GM21825 (cell line): ENCODE measurements at regions not wholly inside any gene's neighbourhood (a gene's known extent, or its start where the extent isn't known, plus 50 kb on each side); places are given as distances from the start of the nearest gene placed in this dataset.
"Not testable (repeated sequence)": the region's sequence is repeated elsewhere in the genome, so short reads cannot be mapped to it uniquely, and the experiment has no call there.

ENCODE experiments used
- ATAC-seq: cut with Tn5 transposase; IDR thresholded peaks from one replicate; pipeline ENCODE4 v1.9.1; 2021; ENCODE audit warnings: mild to moderate bottlenecking, moderate library complexity; ENCODE audit not compliant: unreplicated experiment

DNA sequence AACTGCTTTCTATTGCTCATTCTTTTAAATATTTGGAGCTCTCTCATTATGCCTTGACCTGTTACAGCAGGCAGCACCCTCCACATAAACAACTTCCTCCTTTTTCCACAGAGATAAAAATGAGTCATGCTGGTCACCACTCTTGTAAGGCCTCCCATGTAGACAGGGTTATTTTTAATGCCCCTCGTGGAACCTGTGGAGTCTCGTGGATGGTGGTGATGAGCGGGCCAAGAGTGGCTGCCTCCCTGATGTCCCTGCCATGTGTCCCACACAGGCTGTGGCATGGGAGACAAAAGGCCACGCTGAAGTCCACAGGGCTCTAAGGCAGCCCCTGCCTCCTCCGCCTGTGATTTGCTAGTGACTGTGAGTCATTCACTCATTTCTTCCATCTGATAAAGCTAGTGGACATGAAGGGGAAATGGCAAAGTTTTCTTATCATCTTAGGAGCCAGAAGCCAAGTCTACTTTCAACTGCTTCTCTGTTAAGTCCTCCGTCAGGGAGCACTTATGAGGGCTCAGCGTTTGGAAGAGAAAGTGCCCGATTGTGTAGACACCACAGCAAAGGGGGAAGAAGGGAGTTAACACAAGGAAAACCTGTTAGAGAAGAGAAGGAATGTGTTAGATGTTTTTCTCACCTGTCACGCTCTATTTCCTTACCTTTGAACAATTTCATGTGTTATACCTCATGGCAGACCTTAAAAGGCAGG, 121.6 kb upstream of the FAT1 start:
- no peak for ATAC-seq

DNA sequence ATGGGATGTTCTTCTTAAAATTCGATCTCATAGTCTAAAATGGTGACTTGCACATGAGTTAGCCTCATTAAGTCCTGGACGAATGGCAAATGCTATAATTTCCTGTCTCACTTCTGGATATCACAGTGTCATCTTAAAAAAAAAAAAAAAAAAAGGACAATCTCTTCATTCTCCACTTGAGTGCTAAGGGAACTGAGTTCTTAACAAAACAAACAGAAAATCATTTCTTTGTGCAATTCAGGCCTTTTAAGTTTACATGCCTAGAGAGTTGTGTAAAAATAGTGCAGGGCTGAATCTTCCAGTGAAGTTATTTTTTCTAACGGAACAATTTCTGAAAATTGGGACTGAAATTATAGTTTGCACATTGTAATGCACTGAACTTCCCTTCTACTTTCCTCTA, 122.8 kb upstream of the FAT1 start:
- ATAC-seq: no peak

DNA sequence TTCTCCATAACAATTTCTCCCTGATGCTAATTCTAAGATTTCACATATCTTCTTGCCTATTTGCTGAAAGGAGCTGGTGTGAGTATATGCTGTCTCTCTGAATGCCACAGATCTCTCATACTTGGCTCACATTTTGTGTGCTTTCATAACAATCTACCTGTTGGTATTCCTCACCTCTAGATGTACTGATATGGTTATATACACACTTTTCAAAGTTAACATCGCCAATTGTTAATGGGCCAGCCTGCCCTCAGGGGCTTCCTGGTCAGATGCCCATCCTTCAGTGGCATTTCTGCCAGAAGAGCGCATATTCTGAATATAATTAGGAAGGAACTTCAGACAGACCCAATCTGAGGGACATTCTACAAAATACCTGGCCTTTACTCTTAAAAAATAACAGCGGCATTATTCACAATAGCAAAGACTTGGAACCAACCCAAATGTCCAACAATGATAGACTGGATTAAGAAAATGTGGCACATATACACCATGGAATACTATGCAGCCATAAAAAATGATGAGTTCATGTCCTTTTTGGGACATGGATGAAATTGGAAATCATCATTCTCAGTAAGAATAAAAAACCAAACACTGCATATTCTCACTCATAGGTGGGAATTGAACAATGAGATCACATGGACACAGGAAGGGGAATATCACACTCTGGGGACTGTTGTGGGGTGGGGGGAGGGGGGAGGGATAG, 123.9 kb upstream of the FAT1 start:
- ATAC-seq: not testable (repeated sequence)

DNA sequence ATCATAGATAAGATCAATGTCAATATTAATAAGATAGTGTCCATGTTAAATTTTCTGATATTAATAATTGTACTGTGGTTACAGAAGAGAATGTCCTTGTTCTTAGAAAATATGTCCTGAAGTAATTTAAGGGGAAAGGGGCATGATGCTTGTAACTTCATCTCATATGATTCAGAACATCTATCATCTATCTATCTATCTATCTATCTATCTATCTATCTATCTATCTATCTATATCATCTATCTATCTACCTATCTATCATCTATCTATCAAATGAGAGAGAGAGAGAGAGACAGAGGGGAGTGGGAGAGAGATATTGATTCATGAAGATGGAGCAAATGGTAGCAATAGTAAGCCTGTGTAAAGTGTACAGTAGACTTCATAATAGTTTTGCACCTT, 124.8 kb upstream of the FAT1 start:
- no peak for ATAC-seq

DNA sequence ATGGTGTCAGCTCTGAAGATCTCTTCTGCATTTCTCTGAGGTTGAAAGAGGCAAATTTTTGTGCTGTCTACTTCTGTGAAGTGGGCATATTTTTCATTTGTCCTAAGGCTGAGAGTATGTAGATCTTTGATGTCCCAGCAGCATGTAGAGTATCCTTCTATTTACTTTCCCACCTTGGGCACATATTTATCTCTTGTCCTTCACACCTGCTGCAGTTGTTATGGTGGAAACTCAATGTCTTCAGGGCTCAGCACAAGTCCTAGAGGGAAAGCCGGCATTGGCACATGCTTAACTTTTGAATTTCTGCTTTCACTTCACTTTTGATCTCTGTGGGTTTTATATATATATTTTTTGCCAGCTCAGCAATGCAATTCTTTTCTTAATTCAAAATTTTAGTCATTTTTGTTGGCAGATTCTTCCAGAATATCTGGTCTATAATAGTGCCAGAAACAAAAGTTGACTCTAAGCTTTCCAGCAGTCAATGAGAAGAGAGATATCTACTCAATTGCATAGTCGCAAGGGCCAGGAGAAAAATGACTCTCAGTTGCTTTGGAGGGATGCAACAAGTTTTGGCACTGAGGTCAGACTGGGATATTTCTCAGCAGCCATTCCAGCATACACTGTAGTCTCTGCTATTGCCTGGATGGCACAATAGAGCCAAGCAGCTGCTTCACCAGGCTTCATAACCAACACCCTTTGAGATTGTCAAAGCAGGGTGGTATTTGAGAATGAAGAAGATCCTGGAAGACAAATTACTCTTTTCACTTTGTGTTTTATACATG, 127.8 kb upstream of the FAT1 start:
- no peak for ATAC-seq

GRCh38 chr4:186852073-186852420, 128.4 kb upstream of the FAT1 start:
- ATAC-seq: no peak

GRCh38 chr4:186852964-186853391, 129.3 kb upstream of the FAT1 start:
- peak; percentile 81 for ATAC-seq

GRCh38 chr4:186854256-186854655, 130.6 kb upstream of the FAT1 start:
- no peak for ATAC-seq

GRCh38 chr4:186855111-186855510, 131.5 kb upstream of the FAT1 start:
- ATAC-seq: no peak

DNA sequence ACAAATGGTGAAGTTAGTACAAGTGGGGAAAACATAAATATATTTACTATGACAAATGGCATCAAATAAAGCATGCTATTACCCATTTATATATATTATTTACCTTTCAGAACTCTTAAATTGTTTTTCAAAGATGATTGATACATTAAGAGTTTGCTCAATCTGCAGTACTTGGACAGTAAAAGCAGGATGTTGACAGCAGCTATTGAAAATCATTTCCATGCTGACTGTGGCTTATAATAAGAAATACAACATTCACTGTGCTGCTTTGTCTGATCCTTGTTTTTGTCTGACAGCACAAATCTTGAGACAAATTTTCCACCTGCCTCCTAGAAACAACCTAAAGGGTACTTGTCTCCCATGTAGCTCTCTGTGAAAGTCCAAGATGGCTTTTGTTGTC, 134.1 kb upstream of the FAT1 start:
- ATAC-seq: no peak

- ATAC-seq: no peak
Measured at GRCh38 chr4:186858355-186858754, 134.7 kb upstream of the FAT1 start.

- ATAC-seq: no peak
Measured at GRCh38 chr4:186859420-186859819, 135.8 kb upstream of the FAT1 start.

DNA sequence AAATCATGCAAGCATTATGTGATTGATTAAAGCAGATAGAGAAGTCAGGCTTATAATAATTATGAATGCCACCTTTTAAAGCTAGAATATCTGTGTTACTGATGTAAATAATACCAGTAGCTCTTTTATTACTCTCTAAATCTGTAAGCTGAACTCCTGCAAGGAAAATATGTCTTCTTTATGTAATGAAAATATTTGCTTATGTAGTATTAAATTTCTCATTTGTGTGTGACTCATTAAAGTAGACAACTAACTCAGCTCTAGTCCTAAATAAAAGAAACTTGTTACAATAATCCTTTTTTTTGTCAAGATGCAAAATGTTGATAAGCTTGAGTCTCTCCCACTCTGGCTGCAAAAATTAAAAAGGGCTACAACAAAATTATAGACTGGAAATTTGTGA, 137.7 kb upstream of the FAT1 start:
- ATAC-seq: no peak

- no peak for ATAC-seq
Measured at GRCh38 chr4:186871856-186872255, 148.2 kb upstream of the FAT1 start.

DNA sequence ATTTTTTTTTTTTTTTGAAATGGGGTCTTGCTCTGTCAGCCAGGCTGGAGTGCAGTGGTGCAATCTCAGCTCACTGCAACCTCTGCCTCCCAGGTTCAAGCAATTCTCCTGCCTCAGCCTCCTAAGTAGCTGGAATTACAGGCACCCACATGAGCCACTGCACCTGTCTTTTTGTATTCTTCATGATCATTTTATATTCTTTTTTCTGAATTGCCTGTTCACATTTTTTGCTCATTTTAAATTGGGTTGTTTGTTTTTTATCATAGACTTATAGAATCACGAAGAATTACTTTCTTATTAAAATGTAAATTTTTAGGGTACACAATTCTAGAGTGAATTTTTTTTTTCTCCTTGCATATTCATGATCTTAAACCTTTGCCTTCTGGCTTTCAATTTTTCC, 149.4 kb upstream of the FAT1 start:
- not testable (repeated sequence) for ATAC-seq

DNA sequence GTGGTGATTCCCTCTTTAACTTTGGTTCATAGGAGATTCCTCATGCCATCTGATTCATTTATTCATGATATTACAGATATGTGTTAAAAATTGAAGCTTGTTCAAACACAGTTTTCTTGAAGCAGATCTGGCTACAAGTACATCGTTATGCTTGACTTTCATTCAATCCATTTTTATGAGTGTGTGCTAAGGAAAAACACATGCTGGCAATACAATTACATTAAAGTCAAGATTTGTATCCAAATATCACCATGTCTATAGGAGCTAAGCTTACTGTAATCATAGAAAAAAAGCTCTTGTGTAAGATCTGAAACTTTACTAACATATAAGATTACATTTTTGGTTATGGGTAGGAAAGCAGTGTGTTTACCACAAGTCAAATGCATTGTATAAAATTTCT, 151.8 kb upstream of the FAT1 start:
- no peak for ATAC-seq

DNA sequence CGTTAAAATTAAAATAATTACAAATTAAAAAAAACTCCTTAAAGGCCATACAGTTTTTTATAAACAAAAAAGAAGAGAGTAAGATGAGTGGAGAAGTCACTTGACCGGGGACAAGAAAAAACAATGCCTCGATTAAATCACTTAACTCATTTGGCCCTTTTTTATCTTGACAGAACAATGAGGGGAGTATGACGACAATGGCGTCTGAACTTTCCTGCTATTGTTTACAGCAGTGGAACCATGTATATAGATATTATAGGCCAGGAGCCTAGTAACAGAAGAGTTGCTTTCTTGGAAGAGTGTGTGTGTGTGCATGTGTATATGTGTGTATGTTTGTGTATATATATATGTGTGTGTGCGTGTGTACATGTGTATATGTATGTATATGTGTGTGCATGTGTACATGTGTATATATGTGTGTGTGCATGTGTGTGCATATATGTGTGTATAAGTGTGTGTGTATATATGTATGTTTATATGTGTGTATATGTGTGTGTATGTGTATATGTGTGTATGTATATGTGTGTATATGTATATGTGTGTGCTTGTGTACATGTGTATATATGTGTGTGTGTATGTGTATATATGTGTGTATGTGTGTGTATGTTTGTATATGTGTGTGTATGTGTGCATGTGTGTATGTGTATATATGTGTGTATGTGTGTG, 153.4 kb upstream of the FAT1 start:
- ATAC-seq: no peak

GRCh38 chr4:186878203-186878776, 154.6 kb upstream of the FAT1 start:
- no peak for ATAC-seq

DNA sequence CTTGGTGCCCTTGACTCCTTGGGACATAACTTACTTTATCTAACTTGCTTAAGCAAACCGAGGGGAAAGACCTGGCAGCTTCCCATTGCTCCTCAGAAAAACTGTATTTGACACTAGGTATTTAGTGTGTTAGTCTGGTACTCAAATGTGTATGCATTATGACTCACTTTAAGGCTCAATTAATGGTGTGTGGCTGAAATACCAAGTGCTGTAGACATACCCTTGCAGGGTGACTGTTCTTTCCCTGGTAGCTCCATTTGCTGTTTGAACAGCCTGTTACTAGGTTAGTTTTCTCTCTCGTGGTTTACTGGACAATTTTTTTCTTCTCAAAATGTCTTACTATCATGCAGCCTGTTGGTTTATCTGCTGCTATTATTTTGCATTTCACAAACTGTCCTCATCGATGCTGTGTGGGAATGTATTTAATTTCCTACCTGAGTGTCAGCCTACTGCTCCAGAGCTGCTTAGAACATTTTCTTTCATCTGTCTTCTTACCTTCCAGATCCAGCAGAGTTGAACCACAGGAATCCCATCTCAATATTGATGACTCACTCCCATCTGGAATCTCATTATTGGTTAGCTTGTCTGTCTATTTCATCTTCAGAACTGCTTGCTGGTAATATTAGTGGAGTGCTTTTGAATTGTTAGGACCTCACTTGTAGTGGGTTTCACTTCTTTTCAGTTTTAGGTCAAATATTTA, 158.0 kb upstream of the FAT1 start:
- ATAC-seq: no peak

DNA sequence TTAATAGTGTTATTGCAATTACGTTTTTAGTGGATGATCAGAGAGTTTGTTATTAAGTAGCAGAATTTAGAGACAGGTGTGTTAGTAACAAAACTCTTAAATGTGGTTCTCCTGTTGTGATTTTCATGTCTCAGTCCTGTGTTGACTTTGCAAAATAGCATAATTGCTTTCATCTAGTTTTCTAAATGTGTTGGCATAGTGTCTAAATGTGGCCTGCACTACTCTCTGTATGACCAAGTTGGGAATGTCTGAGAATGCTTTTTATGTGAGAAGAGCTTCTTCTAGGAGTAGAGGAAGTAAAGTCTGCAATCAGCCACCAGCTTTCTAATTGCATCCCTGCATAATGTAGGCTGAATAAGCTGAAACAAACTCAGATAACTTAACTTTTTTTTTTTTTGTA, 158.6 kb upstream of the FAT1 start:
- no peak for ATAC-seq

- no peak for ATAC-seq
Measured at GRCh38 chr4:186885289-186885688, 161.6 kb upstream of the FAT1 start.
